UCSD-AML1 (cell line): ENCODE measurements at regions not wholly inside any gene's neighbourhood (a gene's known extent, or its start where the extent isn't known, plus 50 kb on each side); places are given as distances from the start of the nearest gene placed in this dataset.
"Not testable (repeated sequence)": the region's sequence is repeated elsewhere in the genome, so short reads cannot be mapped to it uniquely, and the experiment has no call there.

ENCODE experiments used
- DNase-seq: peaks from one replicate; lab custom pipeline; 2025; ENCODE audit not compliant: unreplicated experiment; lab: John Stamatoyannopoulos, UW

- DNase-seq, result no peak
Observed at GRCh38 chr5:20370061-20370460, 382.1 kb upstream of the CDH18 start.

- no peak for DNase-seq
Observed at GRCh38 chr5:20369518-20369885, 381.5 kb upstream of the CDH18 start.

GRCh38 chr5:20368571-20369517 lies 380.8 kb upstream of the CDH18 start:
- no peak for DNase-seq

- DNase-seq, result no peak
Observed at GRCh38 chr5:20367178-20367577, 379.2 kb upstream of the CDH18 start.

GRCh38 chr5:20360263-20360662 lies 372.3 kb upstream of the CDH18 start:
- no peak for DNase-seq

GRCh38 chr5:20359377-20359776 lies 371.4 kb upstream of the CDH18 start:
- DNase-seq, result no peak

GRCh38 chr5:20353499-20353898 lies 365.5 kb upstream of the CDH18 start:
- DNase-seq, result no peak

- DNase-seq, result no peak
Observed at GRCh38 chr5:20351849-20352248, 363.8 kb upstream of the CDH18 start.

GRCh38 chr5:20348321-20348720 lies 360.3 kb upstream of the CDH18 start:
- no peak for DNase-seq

- no peak for DNase-seq
Observed at GRCh38 chr5:20347334-20347733, 359.3 kb upstream of the CDH18 start.

GRCh38 chr5:20340126-20340525 lies 352.1 kb upstream of the CDH18 start:
- DNase-seq, result peak; percentile 3

- no peak for DNase-seq
Observed at GRCh38 chr5:20335978-20336377, 348.0 kb upstream of the CDH18 start.

- no peak for DNase-seq
Observed at GRCh38 chr5:20331826-20332225, 343.8 kb upstream of the CDH18 start.

GRCh38 chr5:20323323-20323722 lies 335.3 kb upstream of the CDH18 start:
- no peak for DNase-seq

- no peak for DNase-seq
Observed at GRCh38 chr5:20307391-20307790, 319.4 kb upstream of the CDH18 start.

GRCh38 chr5:20305463-20305862 lies 317.5 kb upstream of the CDH18 start:
- no peak for DNase-seq

- DNase-seq, result not testable (repeated sequence)
Observed at GRCh38 chr5:20304570-20304969, 316.6 kb upstream of the CDH18 start.

- no peak for DNase-seq
Observed at GRCh38 chr5:20300110-20300509, 312.1 kb upstream of the CDH18 start.

- no peak for DNase-seq
Observed at GRCh38 chr5:20294696-20295095, 306.7 kb upstream of the CDH18 start.

GRCh38 chr5:20291766-20292165 lies 303.8 kb upstream of the CDH18 start:
- no peak for DNase-seq

- no peak for DNase-seq
Observed at GRCh38 chr5:20287640-20288039, 299.6 kb upstream of the CDH18 start.

- no peak for DNase-seq
Observed at GRCh38 chr5:20286512-20286911, 298.5 kb upstream of the CDH18 start.

GRCh38 chr5:20276959-20277263 lies 288.9 kb upstream of the CDH18 start:
- DNase-seq, result no peak
